Fibroblast of skin of right biceps (primary cell): ENCODE measurements at regions not wholly inside any gene's neighbourhood (a gene's known extent, or its start where the extent isn't known, plus 50 kb on each side); places are given as distances from the start of the nearest gene placed in this dataset.

Experiments
- DNase-seq: peaks from one replicate; pipeline ENCODE4 v3.0.0-alpha.2; 2013

DNA sequence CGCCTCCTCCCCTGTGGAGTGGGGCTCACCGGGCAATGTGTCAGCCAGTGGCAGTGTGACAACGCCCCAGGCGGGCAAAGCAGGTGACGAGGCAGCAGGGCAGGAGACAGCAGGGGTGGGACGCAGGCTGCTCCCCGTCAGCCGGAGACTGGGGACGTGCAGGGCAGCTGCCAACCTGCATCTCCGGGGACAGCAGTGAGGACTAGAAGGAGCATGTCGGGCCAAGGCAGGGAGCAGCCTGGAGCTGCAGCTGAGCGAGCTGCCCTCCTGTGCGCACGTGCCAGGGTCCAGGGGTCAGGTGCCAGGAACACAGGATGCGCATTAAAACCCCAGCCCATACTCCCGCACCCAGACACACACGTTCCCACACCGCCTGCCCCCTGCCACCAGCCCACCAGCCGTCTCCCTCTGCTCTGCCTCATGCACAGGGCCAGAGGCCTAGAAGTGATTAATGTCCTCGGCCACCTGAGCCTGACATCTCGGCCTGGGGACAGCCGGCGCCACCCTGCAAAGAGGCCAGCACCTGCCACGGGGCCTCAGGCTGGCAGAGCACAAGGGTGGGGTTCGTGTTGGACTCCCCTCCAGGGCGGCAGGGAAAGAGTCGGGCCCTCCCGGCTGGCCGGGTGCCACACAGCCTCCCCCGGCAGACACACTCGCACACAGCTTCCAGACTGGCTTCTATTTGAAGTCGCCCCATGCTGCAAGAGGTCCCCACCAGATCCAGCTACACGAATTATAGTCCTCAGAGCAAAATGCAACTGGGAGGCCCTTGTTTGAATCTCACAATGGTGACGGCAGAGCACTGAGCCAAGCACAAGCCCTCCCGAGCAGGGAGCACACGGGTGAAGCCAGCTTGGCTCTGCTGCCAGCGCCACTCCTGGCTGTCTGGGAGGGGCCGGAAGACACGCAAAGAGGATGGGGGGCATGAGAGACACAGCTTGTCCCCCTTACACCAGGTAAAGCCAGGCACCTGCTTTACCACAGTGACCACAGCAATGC lies 90.4 kb downstream of the RBFOX3 start:
- no peak for DNase-seq

DNA sequence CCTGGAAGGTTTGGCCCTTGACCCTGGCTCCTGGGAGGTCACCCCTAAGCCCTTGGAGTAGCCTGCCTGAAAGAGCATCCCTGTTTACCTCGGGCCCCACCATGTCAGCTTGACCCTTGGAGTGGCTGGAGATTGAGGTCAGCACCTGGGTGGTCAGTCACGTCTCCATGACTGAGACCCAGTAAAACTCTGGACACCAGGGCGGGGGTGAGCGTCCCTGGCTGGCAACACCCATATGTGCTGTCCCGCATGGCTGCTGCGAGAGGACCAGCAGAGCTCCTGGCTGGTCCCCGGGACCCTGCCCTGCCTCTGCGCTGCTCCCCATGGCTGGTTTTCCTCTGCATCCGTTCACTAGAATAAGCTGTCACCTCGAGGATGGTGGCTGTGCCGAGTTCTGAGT lies 91.2 kb downstream of the RBFOX3 start:
- no peak for DNase-seq

DNA sequence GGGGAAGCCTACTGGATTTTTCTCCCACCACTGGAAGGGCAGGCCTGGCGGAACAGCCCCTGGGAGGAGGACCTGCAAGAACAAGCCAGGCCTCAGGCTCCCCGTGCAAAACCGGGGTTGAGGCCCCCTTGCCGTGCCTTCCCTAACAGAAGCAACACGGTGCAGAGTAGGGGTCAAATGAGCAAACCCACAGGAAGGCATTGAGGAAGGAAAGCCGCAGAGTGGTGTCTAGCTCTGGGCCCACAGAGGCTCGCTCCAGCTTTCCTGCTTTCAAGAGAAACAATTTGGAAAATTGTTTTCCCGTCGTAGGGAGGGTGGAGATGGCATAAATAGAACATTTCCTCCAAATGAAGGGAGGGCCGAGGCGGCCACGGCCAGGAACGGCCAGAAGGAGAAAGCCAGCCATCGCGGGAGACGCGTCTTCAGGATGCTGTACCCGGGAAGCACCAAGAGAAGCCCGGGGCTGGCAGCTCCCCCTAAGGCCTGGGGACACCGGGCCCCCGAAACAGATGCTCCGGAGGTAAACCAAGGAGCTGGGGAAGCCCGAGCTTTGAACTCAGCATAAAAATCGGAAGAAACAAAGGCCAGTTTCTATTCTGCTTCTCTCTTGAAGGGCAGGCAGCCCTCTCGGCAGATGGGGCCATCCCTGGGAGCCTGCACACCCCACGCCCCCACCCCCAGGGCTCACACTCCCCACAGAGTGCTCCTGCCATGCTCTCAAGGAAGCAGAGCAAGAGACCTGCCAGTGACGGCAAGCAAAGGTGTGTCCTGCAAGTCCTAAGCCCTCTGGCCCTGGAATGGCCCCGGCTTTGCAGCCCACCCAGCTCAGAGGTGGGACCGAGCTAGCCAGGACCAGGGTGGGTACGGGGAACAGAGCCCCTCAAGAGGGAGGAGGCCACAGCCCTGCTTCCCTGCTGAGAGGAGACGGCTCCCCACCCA lies 92.0 kb downstream of the RBFOX3 start:
- DNase-seq: no peak

DNA sequence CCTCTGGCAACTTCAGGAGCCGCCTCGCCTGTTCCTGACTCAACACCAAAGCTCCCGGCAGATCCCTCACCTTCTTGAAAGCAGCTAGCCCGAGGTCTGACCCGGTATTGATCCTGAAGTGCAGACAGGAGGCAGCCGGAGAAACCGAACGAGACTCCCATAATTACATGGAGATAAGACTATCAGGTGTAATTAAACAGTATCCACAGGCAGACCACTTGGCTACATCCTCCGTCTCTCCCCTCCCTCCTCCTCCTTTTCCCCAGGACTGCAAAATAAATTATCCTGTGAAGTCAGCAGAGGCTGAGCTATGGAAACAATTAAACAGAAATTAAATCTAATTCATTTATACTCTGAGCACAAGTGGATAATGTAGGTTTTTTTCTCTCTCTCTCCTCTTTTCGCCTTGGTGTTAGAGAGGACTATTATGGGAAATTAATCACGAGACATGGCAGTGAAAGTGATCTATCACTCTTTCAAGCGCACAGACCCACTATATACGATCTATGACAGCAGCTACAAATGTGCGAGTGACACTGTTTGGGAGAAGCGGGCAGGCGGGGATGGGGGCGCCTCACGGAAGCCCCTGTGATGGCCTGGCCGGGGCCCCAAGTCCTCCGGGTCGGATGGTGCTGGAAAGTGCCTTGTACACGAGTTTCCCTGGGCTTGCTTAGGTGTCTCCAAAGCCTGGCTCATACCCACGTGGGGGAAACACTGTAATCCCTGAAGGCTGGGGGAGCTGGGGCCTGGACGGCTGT lies 92.8 kb downstream of the RBFOX3 start:
- no peak for DNase-seq

DNA sequence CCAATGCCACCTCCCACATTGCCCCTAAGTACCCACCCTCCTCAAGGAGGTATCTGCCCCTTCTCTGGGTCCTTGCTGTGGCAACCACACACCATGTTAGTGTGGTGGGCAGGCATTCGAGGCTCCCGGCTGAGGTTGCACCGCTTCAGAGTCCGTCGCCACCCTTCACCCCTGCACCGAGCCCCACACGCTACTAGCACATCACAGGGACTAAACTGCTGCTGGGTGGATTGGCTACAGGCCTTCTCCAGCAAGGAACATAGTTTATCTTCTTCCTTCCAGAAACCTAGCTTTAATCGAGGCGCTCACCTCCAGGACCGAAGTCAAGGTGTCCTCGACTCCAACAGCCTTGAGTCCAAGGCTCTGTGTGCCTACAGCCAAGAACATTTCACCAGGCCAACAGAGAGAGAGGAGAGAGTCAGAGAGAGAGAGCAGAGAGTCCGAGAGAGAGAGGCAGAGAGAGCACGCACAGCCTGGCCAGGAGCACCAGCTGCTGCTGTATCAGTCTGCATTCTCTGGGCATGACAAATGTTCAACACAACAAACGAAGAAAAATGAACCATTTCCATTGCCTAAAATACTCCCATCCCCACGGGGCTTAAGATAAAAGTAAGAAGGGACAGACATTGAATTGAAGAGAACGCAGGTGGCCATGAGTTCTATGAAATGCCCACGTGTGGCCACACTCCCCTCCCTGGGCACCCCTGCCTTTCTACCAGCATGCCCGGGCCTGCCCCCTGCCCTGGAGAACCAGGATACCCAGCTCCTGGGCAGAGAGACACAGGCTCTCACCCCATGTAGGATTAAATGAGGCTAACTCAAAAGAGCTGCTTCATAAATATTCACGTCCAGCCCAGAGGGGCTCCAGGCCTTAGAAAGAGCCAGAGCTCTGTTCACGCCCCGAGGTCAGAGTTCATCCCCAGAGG lies 94.9 kb downstream of the RBFOX3 start:
- DNase-seq: no peak

DNA sequence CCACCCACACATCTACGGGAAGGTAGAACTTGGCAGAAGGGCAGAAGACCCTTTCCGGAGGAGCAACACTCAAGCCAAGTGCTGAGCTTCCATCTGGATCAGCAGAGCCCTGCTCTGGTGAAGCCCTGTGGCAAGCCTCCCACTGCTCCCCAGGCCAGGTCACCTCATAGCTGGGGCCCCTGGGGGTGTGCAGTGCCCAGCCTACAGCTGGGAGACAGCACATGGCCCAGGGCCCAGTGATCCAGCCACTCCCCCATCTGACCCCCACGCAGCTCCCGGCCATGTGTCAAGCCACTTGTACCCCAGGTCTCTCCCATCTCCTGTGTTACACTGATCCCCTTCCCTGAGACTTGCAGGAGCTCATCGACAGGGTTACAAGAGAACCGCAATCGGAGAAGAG lies 95.7 kb downstream of the RBFOX3 start:
- no peak for DNase-seq

DNA sequence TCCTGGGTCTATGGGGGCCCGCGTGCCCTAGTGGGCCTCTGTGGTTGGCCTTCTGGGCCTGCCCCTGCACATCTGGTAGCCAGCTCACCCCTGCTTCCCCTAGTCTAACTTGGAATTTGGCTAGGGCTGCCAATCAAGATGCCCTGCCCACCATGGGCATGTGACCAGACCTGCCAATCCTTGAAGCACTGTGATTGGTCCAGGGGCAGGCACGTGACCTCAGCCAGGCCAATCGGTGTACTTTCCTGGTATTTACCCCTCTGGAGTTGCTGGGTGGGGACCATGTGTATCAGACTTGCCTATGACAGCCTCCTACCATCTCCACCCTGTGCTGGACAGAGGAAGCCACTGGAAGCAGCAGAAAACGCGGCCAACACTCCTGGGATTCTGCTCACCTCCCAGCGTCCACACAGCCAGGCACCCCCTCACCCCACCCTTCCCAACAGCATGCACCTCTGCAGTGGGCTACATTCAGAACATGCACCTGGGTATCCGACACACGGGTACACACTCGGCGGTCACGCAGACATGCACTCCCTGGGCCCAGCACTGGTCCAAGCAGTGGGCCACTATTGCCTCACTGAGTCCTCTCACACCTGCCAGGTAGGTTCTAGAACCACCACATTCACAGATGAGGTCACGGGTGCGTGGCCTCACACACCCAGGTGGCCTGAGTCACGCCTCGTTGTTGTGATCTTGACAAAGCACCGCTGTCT lies 96.9 kb downstream of the RBFOX3 start:
- no peak for DNase-seq

DNA sequence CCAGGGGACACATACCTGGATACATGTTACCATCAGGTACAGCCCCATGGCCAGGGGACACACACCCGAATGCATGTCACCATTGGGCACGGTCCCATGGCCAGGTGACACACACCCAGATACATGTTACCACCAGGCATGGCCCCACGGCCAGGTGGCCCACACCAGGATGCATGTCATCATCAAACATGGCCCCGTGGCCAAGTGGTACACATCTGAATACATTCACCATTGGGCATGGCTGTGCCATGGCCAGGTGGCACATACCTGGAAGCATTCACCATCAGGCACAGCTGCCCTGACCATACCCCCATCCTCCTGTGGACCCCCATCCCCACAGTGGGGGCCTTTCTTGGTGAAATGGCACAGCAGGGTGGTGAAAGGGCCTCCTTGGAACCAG lies 97.6 kb downstream of the RBFOX3 start:
- no peak for DNase-seq

DNA sequence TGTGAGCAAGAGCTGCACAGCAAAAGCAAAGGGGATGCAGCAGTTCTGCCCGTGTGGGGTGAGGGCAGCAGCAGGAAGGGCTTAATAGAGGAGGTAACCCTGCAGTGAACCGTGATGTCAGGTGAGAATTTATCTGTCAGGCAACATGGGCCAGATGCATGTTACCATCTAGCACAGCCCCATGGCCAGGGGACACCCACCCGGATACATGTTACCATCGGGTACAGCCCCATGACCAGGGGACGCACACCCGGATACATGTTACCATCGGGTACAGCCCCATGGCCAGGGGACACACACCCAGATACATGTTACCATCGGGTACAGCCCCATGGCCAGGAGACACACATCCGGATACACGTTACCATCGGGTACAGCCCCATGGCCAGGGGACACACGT lies 99.4 kb downstream of the RBFOX3 start:
- DNase-seq: no peak

DNA sequence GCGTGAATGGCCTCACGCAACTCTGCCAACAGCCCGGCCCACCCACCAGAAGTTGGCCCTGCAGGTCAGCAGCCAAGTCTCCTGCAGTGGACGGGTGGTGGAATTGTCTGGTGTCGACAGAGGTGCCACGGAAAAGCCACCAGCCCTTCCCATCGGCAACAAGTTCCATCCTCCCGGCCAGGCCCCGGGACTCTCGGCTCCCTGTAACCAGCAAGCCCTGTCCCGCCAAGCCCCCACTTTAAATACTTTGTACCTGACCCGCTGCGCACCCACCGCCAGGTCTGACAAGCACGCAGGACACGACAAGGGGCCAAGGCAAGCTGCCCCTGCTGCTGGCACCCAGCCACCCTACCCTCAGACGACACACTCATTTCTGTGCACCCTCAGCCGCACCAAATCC lies 100.8 kb downstream of the RBFOX3 start:
- DNase-seq: no peak

DNA sequence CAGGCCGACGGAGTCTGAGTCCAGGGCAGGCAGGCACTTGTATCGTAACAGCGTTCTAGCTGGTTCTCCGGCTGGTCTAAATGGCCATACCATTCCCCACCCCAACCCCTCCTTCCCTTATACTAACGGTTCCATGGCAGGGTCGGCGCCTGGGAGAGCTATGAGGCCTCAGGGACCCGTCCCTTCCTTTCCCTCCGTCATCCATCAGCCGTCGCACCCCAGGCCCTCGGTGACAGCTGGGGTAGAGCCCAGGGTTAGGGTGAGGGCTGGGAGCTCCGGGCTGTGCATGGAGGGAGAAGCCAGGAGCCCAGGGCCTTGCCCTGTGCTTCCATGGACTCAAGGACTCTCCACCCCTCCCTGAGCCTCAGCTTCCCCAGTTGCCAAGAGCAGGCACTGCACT lies 101.4 kb downstream of the RBFOX3 start:
- DNase-seq: no peak

DNA sequence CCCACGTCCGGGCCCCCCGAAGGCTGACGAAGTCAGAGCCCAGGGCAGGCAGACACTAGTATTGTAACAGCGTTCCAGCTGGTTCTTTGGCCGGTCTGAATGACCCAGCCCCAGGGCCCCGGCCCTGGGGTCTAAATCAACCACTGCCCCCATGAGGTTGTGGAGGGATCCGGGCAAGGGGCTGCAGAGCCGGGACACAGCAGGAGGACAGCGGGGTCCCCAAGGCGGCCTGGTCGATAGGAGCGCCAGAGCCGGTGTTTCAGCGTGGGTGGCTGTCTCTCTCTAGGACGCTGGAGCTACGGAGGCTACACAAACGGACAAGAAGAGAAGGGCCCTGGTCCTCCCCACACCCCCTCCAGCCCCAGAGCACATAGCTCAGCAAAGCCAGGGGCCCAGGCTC lies 101.8 kb downstream of the RBFOX3 start:
- no peak for DNase-seq

DNA sequence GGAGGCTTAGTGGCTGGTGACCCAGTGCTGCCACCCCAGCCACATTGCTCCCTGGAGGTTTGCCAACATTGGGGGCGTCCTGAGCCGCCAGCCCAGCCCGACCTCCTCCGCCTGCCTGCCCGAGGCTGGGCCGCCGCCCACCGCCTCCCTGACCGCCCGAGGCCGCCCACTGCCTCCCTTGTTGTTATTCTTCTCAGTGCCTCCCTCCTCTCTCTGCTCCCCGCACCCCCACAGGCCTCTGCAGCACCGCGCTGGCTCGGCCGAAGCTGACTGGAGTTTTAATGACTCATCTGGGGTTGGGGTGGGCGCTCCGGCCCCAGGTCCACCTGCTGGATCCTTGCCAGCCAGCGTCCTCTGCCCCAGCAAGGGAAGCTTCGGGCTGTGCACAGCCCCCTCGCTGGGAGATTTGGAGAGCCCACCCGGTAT lies 102.5 kb downstream of the RBFOX3 start:
- DNase-seq: no peak

DNA sequence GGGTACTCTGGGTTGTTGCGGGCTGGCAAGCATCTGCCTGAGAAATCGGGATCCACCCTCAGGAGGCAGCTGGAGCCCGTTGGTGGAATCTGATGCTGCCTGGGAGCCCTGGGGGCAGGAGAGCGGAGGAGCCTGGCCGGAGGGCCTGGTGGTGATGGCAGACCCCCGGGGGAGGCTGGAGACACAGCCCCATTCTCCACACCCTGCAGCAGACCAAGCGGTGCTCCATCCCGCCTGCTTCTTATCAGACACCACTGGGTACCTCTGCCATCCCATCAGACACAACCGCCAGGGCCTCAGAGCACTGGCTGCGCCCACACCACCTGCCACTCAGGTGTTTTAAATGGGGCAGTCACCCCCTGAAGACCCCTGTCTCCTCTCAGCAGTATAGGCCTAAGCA lies 103.9 kb downstream of the RBFOX3 start:
- DNase-seq: no peak

DNA sequence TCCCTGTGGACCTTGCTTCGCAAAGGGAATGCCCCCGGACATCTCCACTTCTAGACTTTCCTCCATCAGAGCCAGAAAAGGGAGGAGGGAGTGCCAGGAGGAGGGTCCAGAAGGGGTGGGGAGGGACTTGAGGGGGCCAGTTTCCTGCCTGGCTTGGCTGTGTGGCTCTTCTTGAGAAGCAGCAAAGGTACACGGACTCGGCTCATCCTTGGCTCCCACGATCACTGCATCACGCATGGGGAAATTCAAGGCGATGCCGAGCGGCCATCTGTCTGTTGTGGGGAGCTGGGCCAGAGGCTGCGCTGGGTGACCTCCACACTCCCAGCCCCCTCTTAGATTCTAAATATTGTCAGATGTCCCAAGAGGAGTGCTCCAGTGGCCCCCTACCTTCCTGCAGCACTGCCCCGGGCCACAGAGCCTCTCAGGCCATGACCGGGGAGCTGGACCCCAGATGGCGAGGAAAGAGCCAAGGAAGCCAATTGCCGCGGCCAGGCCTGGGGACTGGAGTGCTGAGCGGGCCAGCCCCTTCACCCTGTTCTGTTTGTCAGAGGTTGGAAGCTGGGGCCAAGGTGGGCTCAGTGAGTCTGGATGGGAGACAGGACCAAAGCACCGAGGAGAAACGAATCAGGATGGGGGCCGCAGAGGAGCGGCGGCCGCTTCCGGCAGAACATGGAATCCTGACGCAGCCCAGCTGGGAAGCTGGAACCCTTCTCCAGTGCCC lies 104.5 kb downstream of the RBFOX3 start:
- no peak for DNase-seq

DNA sequence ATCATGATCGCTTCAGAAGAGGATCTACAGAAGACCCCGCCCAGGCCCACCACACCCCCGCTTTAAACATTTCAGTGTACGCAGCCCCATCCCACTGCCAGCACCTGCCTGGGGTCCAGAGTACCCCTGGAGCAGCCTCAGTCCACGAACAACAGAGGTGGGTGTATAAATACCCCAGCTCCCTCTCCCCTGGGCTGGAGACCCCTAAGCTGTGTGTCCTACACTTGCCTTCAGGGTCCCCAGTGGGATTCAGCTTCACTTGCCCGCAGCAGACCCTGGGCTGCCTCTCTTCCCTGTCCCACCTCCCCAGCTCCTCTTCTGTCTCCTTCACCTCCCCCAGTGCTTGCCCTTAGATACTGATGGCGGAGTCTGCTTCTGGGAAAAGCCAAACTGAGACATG lies 105.7 kb downstream of the RBFOX3 start:
- no peak for DNase-seq

DNA sequence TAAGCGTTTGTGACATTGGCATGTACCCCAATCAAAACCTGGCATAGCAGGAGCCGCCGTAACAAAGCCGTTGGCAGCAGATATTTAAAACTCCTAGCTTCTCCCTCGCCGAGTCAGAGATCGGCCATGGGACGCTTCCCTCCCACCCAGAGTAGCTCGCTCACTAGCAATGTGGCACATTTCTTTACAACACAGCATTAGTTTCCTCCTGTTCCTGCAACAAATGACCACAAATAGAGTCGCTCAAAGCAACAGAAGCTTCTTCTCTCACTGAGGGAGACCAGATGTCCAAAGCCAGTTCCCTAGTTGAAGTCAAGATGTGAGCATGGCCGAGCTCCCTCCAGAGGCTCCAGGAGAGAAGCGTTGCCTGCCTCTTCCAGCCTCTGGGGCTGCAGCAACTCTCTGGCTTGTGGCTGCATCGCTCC lies 106.7 kb downstream of the RBFOX3 start:
- no peak for DNase-seq

DNA sequence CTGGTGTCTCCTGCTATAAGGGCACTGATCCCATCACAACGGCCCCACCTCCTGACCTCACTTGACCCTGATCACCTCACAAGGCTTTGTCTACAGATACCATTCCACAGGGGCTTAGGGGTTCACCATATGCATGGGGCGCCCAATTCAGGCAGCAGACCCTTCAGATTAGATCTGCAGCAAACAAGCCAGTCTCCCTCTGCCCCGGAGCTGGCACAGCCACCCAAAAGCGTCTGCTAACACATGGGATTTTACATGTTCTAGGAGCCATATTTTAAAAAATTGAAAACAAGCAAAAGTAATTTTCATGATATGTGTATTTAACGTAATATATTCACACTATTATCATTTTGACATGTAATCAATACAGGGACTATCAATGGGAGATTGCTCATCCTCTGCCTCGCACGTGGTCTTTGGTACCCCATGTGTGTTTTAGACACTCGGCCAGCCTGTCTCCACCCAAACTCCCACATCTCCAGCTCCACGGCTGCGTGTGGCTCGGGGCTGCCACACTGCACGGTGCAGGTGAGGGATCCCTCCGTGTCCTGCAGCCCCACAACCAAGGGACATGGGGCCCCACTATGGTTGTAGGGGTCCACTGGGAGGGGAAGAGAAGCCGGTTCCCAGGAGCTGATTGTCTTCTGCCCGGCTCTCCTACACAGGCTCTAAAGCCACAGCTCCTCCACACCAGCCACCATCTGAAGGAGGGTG lies 107.6 kb downstream of the RBFOX3 start:
- no peak for DNase-seq

DNA sequence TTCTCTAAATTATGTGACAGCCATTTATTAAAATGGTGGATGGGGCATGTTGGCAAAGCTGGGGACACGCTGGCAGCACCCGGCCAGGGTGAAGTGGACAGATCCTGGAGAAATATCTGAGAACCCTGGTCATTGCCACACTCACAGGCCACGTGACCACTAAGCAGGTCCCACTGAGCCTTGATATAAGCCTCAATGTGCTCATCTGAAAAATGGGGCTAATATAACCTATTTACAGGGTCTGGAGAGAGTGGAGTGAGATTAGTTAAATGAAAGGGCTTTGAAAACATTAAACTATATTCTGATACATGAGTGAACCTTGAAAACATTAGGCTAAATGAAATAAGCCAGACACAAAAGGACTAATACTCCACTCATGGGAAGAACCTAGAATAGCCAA lies 108.9 kb downstream of the RBFOX3 start:
- no peak for DNase-seq
